ENCODE measurements at regions not wholly inside any gene's neighbourhood (a gene's known extent, or its start where the extent isn't known, plus 50 kb on each side); places are given as distances from the start of the nearest gene placed in this dataset.

GRCh38 chr2:49296107-49296867 lies 142.0 kb upstream of the FSHR start:
- peaks cover 5% of the 10 kb centered on the region for H3K9me3 Mint-ChIP-seq (ENCODE audit: unreplicated experiment)
- DNase-seq (ENCODE audit: extremely low spot score, unreplicated experiment): no peak
- no peaks in the 10 kb centered on the region for H3K4me1 Mint-ChIP-seq (ENCODE audit: unreplicated experiment)
- H3K27ac Mint-ChIP-seq (ENCODE audit: unreplicated experiment): no peak overlapping the region
- TF ChIP-seq CTCF (IDR thresholded peaks at IDR 0.05): no peak
- H3K27me3 Mint-ChIP-seq (ENCODE audit: unreplicated experiment): peaks cover 3% of the 10 kb centered on the region
- H3K4me3 Mint-ChIP-seq (ENCODE audit: unreplicated experiment): no peak overlapping the region
- H3K36me3 Mint-ChIP-seq (ENCODE audit: unreplicated experiment): no peaks in the 10 kb centered on the region

- Mint-ChIP-seq H3K4me3 (ENCODE audit: unreplicated experiment) (no peak overlapping the region), H3K36me3 (ENCODE audit: unreplicated experiment) (no peaks in the 10 kb centered on the region), H3K27ac (ENCODE audit: unreplicated experiment) (no peak overlapping the region), H3K9me3 (ENCODE audit: unreplicated experiment) (no peaks in the 10 kb centered on the region), H3K27me3 (ENCODE audit: unreplicated experiment) (peaks cover 3% of the 10 kb centered on the region), H3K4me1 (ENCODE audit: unreplicated experiment) (no peaks in the 10 kb centered on the region)
- no peak for DNase-seq (ENCODE audit: extremely low spot score, unreplicated experiment)
- no peak for TF ChIP-seq CTCF (IDR thresholded peaks at IDR 0.05)
Measured at GRCh38 chr2:49294225-49294624, 139.9 kb upstream of the FSHR start.

GRCh38 chr2:49291619-49292018 lies 137.3 kb upstream of the FSHR start:
- no peaks in the 10 kb centered on the region for H3K4me1 Mint-ChIP-seq (ENCODE audit: unreplicated experiment)

GRCh38 chr2:49289711-49290110 lies 135.4 kb upstream of the FSHR start:
- H3K4me1 Mint-ChIP-seq (ENCODE audit: unreplicated experiment): no peaks in the 10 kb centered on the region
- peaks cover 3% of the 10 kb centered on the region for H3K27me3 Mint-ChIP-seq (ENCODE audit: unreplicated experiment)
- no peak for TF ChIP-seq CTCF (IDR thresholded peaks at IDR 0.05)
- H3K9me3 Mint-ChIP-seq (ENCODE audit: unreplicated experiment): no peaks in the 10 kb centered on the region
- H3K4me3 Mint-ChIP-seq (ENCODE audit: unreplicated experiment): no peak overlapping the region
- DNase-seq (ENCODE audit: extremely low spot score, unreplicated experiment): no peak
- H3K27ac Mint-ChIP-seq (ENCODE audit: unreplicated experiment): no peak overlapping the region
- no peaks in the 10 kb centered on the region for H3K36me3 Mint-ChIP-seq (ENCODE audit: unreplicated experiment)

More at GRCh38 chr2:49291619-49292018, 137.3 kb upstream of the FSHR start:
- Mint-ChIP-seq H3K27me3 (ENCODE audit: unreplicated experiment) (peaks cover 3% of the 10 kb centered on the region), H3K27ac (ENCODE audit: unreplicated experiment) (no peak overlapping the region), H3K36me3 (ENCODE audit: unreplicated experiment) (no peaks in the 10 kb centered on the region), H3K9me3 (ENCODE audit: unreplicated experiment) (no peaks in the 10 kb centered on the region), H3K4me3 (ENCODE audit: unreplicated experiment) (no peak overlapping the region)
- no peak for TF ChIP-seq CTCF (IDR thresholded peaks at IDR 0.05)
- no peak for DNase-seq (ENCODE audit: extremely low spot score, unreplicated experiment)

- Mint-ChIP-seq H3K36me3 (ENCODE audit: unreplicated experiment) (no peaks in the 10 kb centered on the region), H3K27ac (ENCODE audit: unreplicated experiment) (no peak overlapping the region), H3K27me3 (ENCODE audit: unreplicated experiment) (peaks cover 3% of the 10 kb centered on the region), H3K4me1 (ENCODE audit: unreplicated experiment) (no peaks in the 10 kb centered on the region), H3K4me3 (ENCODE audit: unreplicated experiment) (no peak overlapping the region), H3K9me3 (ENCODE audit: unreplicated experiment) (no peaks in the 10 kb centered on the region)
- TF ChIP-seq CTCF (IDR thresholded peaks at IDR 0.05): no peak
- no peak for DNase-seq (ENCODE audit: extremely low spot score, unreplicated experiment)
Measured at GRCh38 chr2:49288902-49289700, 134.8 kb upstream of the FSHR start.
